ENCODE measurements at regions not wholly inside any gene's neighbourhood (a gene's known extent, or its start where the extent isn't known, plus 50 kb on each side); places are given as distances from the start of the nearest gene placed in this dataset.
"Not testable (repeated sequence)": the region's sequence is repeated elsewhere in the genome, so short reads cannot be mapped to it uniquely, and the experiment has no call there.

GRCh38 chr3:145088917-145089316, 1072.1 kb downstream of the PLOD2 start:
- WGBS, 2 donors = 68 to 87% methylated on average over 2 of the region's 2 CpGs
- intact Hi-C loops (cut with DNase I; ENCODE audit: low total_unique reads) = no loop called here
- TF ChIP-seq POLR2A (IDR thresholded peaks at IDR 0.05) (no peak), CTCF (IDR thresholded peaks at IDR 0.05) (no peak)
- DNase-seq (ENCODE audit: low spot score in 2 of 2) = no peak
- no peak overlapping the region for H3K4me3 ChIP-seq (ENCODE audit: low read depth, poor library complexity, severe bottlenecking)

- intact Hi-C loops (cut with DNase I; ENCODE audit: low total_unique reads) = no loop called here
- no peak overlapping the region for H3K4me3 ChIP-seq (ENCODE audit: low read depth, poor library complexity, severe bottlenecking)
- TF ChIP-seq CTCF (IDR thresholded peaks at IDR 0.05) (no peak), POLR2A (IDR thresholded peaks at IDR 0.05) (no peak)
- no peak for DNase-seq (ENCODE audit: low spot score in 2 of 2)
- 92 to 97% methylated on average over 2 of the region's 2 CpGs for whole genome bisulfite sequencing, 2 donors
Observed at GRCh38 chr3:145089337-145089736, 1071.6 kb downstream of the PLOD2 start.

- intact Hi-C loops (cut with DNase I; ENCODE audit: low total_unique reads) = no loop called here
- no peak overlapping the region for H3K4me3 ChIP-seq (ENCODE audit: low read depth, poor library complexity, severe bottlenecking)
- TF ChIP-seq CTCF (IDR thresholded peaks at IDR 0.05) (no peak), POLR2A (IDR thresholded peaks at IDR 0.05) (no peak)
- WGBS, 2 donors = 28 to 41% methylated on average over 3 of the region's 3 CpGs
- no peak for DNase-seq (ENCODE audit: low spot score in 2 of 2)
Observed at GRCh38 chr3:145094355-145094941, 1066.5 kb downstream of the PLOD2 start.

GRCh38 chr3:145111141-145111540, 1049.8 kb downstream of the PLOD2 start:
- 92 to 94% methylated on average over 5 of the region's 5 CpGs for WGBS, 2 donors
- DNase-seq (ENCODE audit: low spot score in 2 of 2); intact Hi-C loops (cut with DNase I; ENCODE audit: low total_unique reads); H3K4me3 ChIP-seq (ENCODE audit: low read depth, poor library complexity, severe bottlenecking): not testable (repeated sequence)

- H3K4me3 ChIP-seq (ENCODE audit: low read depth, poor library complexity, severe bottlenecking) = no peak overlapping the region
- no peak for TF ChIP-seq CTCF (IDR thresholded peaks at IDR 0.05)
- no peak for TF ChIP-seq POLR2A (IDR thresholded peaks at IDR 0.05)
- 93 to 96% methylated on average over 4 of the region's 4 CpGs for WGBS, 2 donors
- DNase-seq (ENCODE audit: low spot score in 2 of 2) = no peak
- intact Hi-C loops (cut with DNase I; ENCODE audit: low total_unique reads) = no loop called here
Observed at GRCh38 chr3:145116769-145117168, 1044.2 kb downstream of the PLOD2 start.

- DNase-seq (ENCODE audit: low spot score in 2 of 2) = no peak
- H3K4me3 ChIP-seq (ENCODE audit: low read depth, poor library complexity, severe bottlenecking) = no peak overlapping the region
- WGBS, 2 donors = 90 to 100% methylated on average over 1 of the region's 1 CpG
- intact Hi-C loops (cut with DNase I; ENCODE audit: low total_unique reads) = no loop called here
- TF ChIP-seq CTCF (IDR thresholded peaks at IDR 0.05) = no peak
- TF ChIP-seq POLR2A (IDR thresholded peaks at IDR 0.05) = no peak
Observed at GRCh38 chr3:145118303-145118702, 1042.7 kb downstream of the PLOD2 start.

All from lower leg skin (tissue), 4 donors.